ENCODE measurements at regions not wholly inside any gene's neighbourhood (a gene's known extent, or its start where the extent isn't known, plus 50 kb on each side); places are given as distances from the start of the nearest gene placed in this dataset.

GRCh38 chr20:19001177-19001576 lies 187.6 kb downstream of the SCP2D1 start:
- no peak for DNase-seq

GRCh38 chr20:19003366-19004336 lies 190.1 kb downstream of the SCP2D1 start:
- DNase-seq = no peak

GRCh38 chr20:19004975-19005374 lies 191.4 kb downstream of the SCP2D1 start:
- DNase-seq = no peak

- DNase-seq = no peak
These were observed 194.9 kb downstream of the SCP2D1 start for GRCh38 chr20:19008497-19008896.

- DNase-seq = no peak
These were observed 195.6 kb downstream of the SCP2D1 start for GRCh38 chr20:19009081-19009688.

- DNase-seq = no peak
These were observed 199.1 kb downstream of the SCP2D1 start for GRCh38 chr20:19012676-19013075.

- no peak for DNase-seq
These were observed 198.5 kb upstream of the SLC24A3 start for GRCh38 chr20:19013907-19014306.

- no peak for DNase-seq
These were observed 196.9 kb upstream of the SLC24A3 start for GRCh38 chr20:19015351-19016139.

GRCh38 chr20:19016140-19016497 lies 196.3 kb upstream of the SLC24A3 start:
- no peak for DNase-seq

- no peak for DNase-seq
These were observed 195.2 kb upstream of the SLC24A3 start for GRCh38 chr20:19017104-19017690.

GRCh38 chr20:19018881-19019280 lies 193.6 kb upstream of the SLC24A3 start:
- no peak for DNase-seq

- no peak for DNase-seq
These were observed 192.6 kb upstream of the SLC24A3 start for GRCh38 chr20:19019734-19020364.

GRCh38 chr20:19021406-19022117 lies 190.9 kb upstream of the SLC24A3 start:
- DNase-seq = no peak

GRCh38 chr20:19022118-19022575 lies 190.3 kb upstream of the SLC24A3 start:
- DNase-seq = no peak

GRCh38 chr20:19022791-19023448 lies 189.5 kb upstream of the SLC24A3 start:
- DNase-seq = no peak

GRCh38 chr20:19024296-19025035 lies 188.0 kb upstream of the SLC24A3 start:
- DNase-seq = no peak

- DNase-seq = no peak
These were observed 186.9 kb upstream of the SLC24A3 start for GRCh38 chr20:19025430-19026120.

GRCh38 chr20:19026121-19026878 lies 186.1 kb upstream of the SLC24A3 start:
- no peak for DNase-seq
